H9 (cell line): ENCODE measurements at regions not wholly inside any gene's neighbourhood (a gene's known extent, or its start where the extent isn't known, plus 50 kb on each side); places are given as distances from the start of the nearest gene placed in this dataset.

Source experiments
- DNase-seq: peaks from one replicate; pipeline ENCODE4 v3.0.0-alpha.2; 2017
- H2AFZ ChIP-seq: one replicate; pipeline ENCODE4 v1.6.1; 2013; ENCODE audit warnings: mild to moderate bottlenecking, low read length, control low read depth, moderate library complexity
- H2AK5ac ChIP-seq: 2 replicates; pipeline ENCODE4 v1.6.1; 2013; ENCODE audit warnings: low read length, control low read depth, mixed read lengths; ENCODE audit not compliant: insufficient read length
- H2BK120ac ChIP-seq: one replicate; pipeline ENCODE4 v1.6.1; 2013; ENCODE audit warnings: low read depth, mild to moderate bottlenecking, low read length, control low read depth, inconsistent platforms; ENCODE audit not compliant: poor library complexity, severe bottlenecking
- H2BK12ac ChIP-seq: 2 replicates; pipeline ENCODE4 v1.6.1; 2013; ENCODE audit warnings: low read length, control low read depth, mixed read lengths, low read depth; ENCODE audit not compliant: insufficient read length
- H2BK15ac ChIP-seq: 2 replicates; pipeline ENCODE4 v1.6.1; 2013; ENCODE audit warnings: low read depth, low read length, control low read depth
- H2BK20ac ChIP-seq: one replicate; pipeline ENCODE4 v1.6.1; 2013; ENCODE audit warnings: low read depth, mild to moderate bottlenecking, low read length, control low read depth, inconsistent platforms; ENCODE audit not compliant: poor library complexity, severe bottlenecking
- H2BK5ac ChIP-seq: 2 replicates; pipeline ENCODE4 v1.6.1; 2013; ENCODE audit warnings: low read length, control low read depth, mixed read lengths; ENCODE audit not compliant: insufficient read length
- H3K14ac ChIP-seq: 2 replicates; pipeline ENCODE4 v1.6.1; 2013; ENCODE audit warnings: low read length, control low read depth; ENCODE audit not compliant: insufficient read depth
- H3K18ac ChIP-seq: 2 replicates; pipeline ENCODE4 v1.6.1; 2013; ENCODE audit warnings: low read depth, mild to moderate bottlenecking, mixed read lengths, low read length, control low read depth; ENCODE audit not compliant: insufficient read length
- H3K23ac ChIP-seq: 2 replicates; pipeline ENCODE4 v1.6.1; 2013; ENCODE audit warnings: low read length, control low read depth, mixed read lengths, low read depth; ENCODE audit not compliant: insufficient read length
- H3K23me2 ChIP-seq: 2 replicates; pipeline ENCODE4 v1.6.1; 2013; ENCODE audit warnings: low read depth, mild to moderate bottlenecking, mixed read lengths, low read length, control low read depth; ENCODE audit not compliant: insufficient read length, poor library complexity, severe bottlenecking
- H3K27ac ChIP-seq: 2 replicates; pipeline ENCODE4 v1.5.1; 2013; ENCODE audit warnings: low read length, control low read depth, mixed read lengths, low read depth; ENCODE audit not compliant: insufficient read length
- H3K27me3 ChIP-seq: 2 replicates; pipeline ENCODE4 v1.6.1; 2013; ENCODE audit warnings: low read length, control low read depth, inconsistent platforms; ENCODE audit not compliant: insufficient read depth
- H3K4ac ChIP-seq: 2 replicates; pipeline ENCODE4 v1.6.1; 2013; ENCODE audit warnings: low read depth, mild to moderate bottlenecking, control low read depth, inconsistent platforms, low read length, moderate library complexity
- H3K4me1 ChIP-seq: 2 replicates; pipeline ENCODE4 v1.6.1; 2013; ENCODE audit warnings: low read length, control low read depth, inconsistent platforms; ENCODE audit not compliant: insufficient read depth
- H3K4me2 ChIP-seq: 2 replicates; pipeline ENCODE4 v1.6.1; 2013; ENCODE audit warnings: low read length, control low read depth, mixed read lengths; ENCODE audit not compliant: insufficient read length, insufficient read depth
- H3K56ac ChIP-seq: 2 replicates; pipeline ENCODE4 v1.6.1; 2013; ENCODE audit warnings: low read depth, mild to moderate bottlenecking, mixed read lengths, low read length, control low read depth; ENCODE audit not compliant: insufficient read length
- H3K79me1 ChIP-seq: 2 replicates; pipeline ENCODE4 v1.6.1; 2013; ENCODE audit warnings: low read depth, mild to moderate bottlenecking, moderate library complexity, low read length, control low read depth, inconsistent platforms; ENCODE audit not compliant: insufficient read depth, poor library complexity, severe bottlenecking
- H3K79me2 ChIP-seq: 2 replicates; pipeline ENCODE4 v1.6.1; 2013; ENCODE audit warnings: low read length, control low read depth, inconsistent platforms; ENCODE audit not compliant: insufficient read depth
- H3K9ac ChIP-seq: 2 replicates; pipeline ENCODE4 v1.6.1; 2013; ENCODE audit warnings: low read length, control low read depth, mixed read lengths; ENCODE audit not compliant: insufficient read length; ENCODE audit errors: extremely low read depth
- H3K9me3 ChIP-seq: one replicate; pipeline ENCODE4 v1.6.1; 2013; ENCODE audit warnings: low read depth, low read length, inconsistent platforms; ENCODE audit not compliant: control insufficient read depth
- H3T11ph ChIP-seq: one replicate; pipeline ENCODE4 v1.6.1; 2013; ENCODE audit warnings: mild to moderate bottlenecking, low read length, control low read depth, inconsistent platforms
- H4K20me1 ChIP-seq: one replicate; pipeline ENCODE4 v1.6.1; 2013; ENCODE audit not compliant: control insufficient read depth, insufficient read length, insufficient read depth
- H4K5ac ChIP-seq: 2 replicates; pipeline ENCODE4 v1.6.1; 2013; ENCODE audit warnings: low read depth, mild to moderate bottlenecking, mixed read lengths, low read length, control low read depth; ENCODE audit not compliant: insufficient read length
- H4K8ac ChIP-seq: replicated peaks from 2 replicates; pipeline ENCODE4 v1.6.1; 2013; ENCODE audit warnings: low read length, control low read depth, mixed read lengths, low read depth; ENCODE audit not compliant: insufficient read length
- H4K91ac ChIP-seq: 2 replicates; pipeline ENCODE4 v1.6.1; 2013; ENCODE audit warnings: low read depth, mild to moderate bottlenecking, moderate library complexity, mixed read lengths, low read length, control low read depth; ENCODE audit not compliant: insufficient read length
- H3K27ac Mint-ChIP-seq, 3 experiments: 2 replicates in 2 of 3; 3 replicates in 1 of 3; pipeline ENCODE4 v1.8.0; 2020 to 2021; ENCODE audit warnings: mixed read lengths in 3 of 3, mild to moderate bottlenecking in 1 of 3, moderate library complexity in 1 of 3
- H3K27me3 Mint-ChIP-seq: 2 replicates; pipeline ENCODE4 v1.8.0; 2021; ENCODE audit warnings: low read depth, mild to moderate bottlenecking, moderate library complexity, mixed read lengths
- H3K36me3 Mint-ChIP-seq, 3 experiments: 2 replicates in 2 of 3; 3 replicates in 1 of 3; pipeline ENCODE4 v1.8.0; 2020 to 2021; ENCODE audit warnings: low read depth in 3 of 3, mixed read lengths in 3 of 3; ENCODE audit not compliant: insufficient read depth in 1 of 3
- H3K4me1 Mint-ChIP-seq, 2 experiments: 2 replicates each; pipeline ENCODE4 v1.8.0; 2020; ENCODE audit warnings: mixed read lengths in 2 of 2
- H3K4me3 Mint-ChIP-seq, 2 experiments: 2 replicates in 1 of 2; 3 replicates in 1 of 2; pipeline ENCODE4 v1.8.0; 2020 to 2021; ENCODE audit warnings: mild to moderate bottlenecking in 2 of 2, mixed read lengths in 2 of 2, moderate library complexity in 1 of 2
- H3K9me3 Mint-ChIP-seq, 2 experiments: 2 replicates in 1 of 2; 3 replicates in 1 of 2; pipeline ENCODE4 v1.8.0; 2020; ENCODE audit warnings: mild to moderate bottlenecking in 2 of 2, mixed read lengths in 2 of 2, moderate library complexity in 1 of 2
- WGBS: extraction: QIAGEN DNeasy Blood & Tissue Kit; methylation state at CpG from one replicate; pipeline ENCODE4 v1.1.7; 2013; ENCODE audit warnings: missing lambda C conversion rate, low lambda C conversion rate, mixed read lengths; ENCODE audit not compliant: insufficient read length; ENCODE audit errors: extremely low coverage; 5-methylcytosine and 5-hydroxymethylcytosine counted together
- TF ChIP-seq, protein P1 (sequence below): fragments of 200-600 bp; sonication (generic); conservative IDR thresholded peaks from 3 replicates; pipeline ENCODE4 v1.8.0; 2021; ENCODE audit warnings: antibody characterized with exemption, mild to moderate bottlenecking

DNA sequence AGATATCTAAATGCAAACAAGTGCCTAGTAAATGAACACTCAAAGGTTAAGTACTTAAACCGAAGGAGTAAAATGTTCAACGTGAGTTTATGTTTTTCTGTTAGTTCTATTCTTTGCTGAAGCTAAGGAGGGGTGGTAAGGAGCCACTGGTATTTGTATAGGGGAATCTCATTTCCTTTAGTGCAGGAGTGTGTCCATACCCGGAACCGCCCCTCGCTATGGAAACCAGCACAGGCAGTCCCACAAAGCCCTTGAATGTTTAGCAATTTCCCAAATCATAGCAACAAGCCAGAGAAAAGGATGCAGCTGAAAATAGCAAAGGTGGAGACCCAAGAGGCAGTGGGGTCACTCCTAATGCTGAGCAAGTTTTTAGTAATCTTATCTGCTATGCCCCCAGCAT lies 78.8 kb upstream of the STK32A start:
- Histone ChIP-seq H3K27me3 (no peaks in the 10 kb centered on the region), H3K79me2 (no peaks in the 10 kb centered on the region), H3K9me3 (no peaks in the 10 kb centered on the region), H2BK20ac (no peak overlapping the region), H3K14ac (no peak overlapping the region), H2BK5ac (no peak overlapping the region), H3K79me1 (no peaks in the 10 kb centered on the region), H2AK5ac (no peak overlapping the region), H3K9ac (no peak overlapping the region), H3K4me2 (no peak overlapping the region), H3K18ac (no peak overlapping the region), H2BK12ac (no peak overlapping the region), H2BK15ac (no peak overlapping the region), H3K4me1 (no peaks in the 10 kb centered on the region), H3K23me2 (no peaks in the 10 kb centered on the region), H2BK120ac (no peak overlapping the region), H3T11ph (no peak overlapping the region), H3K4ac (no peak overlapping the region), H3K23ac (no peak overlapping the region), H4K5ac (no peak overlapping the region), H4K8ac (no peak overlapping the region), H3K27ac (no peak overlapping the region), H2AFZ (no peak overlapping the region), H4K20me1 (no peaks in the 10 kb centered on the region), H3K56ac (no peak overlapping the region), H4K91ac (no peak overlapping the region)
- WGBS, result no CpG with 5 or more reads among the region's 5 CpGs
- Mint-ChIP-seq H3K36me3 (no peaks in the 10 kb centered on the region), H3K27ac (no peak overlapping the region), H3K4me1 (no peaks in the 10 kb centered on the region), H3K9me3 (no peaks in the 10 kb centered on the region; a peak in 1 of 5 replicates), H3K4me3 (no peak overlapping the region), H3K27me3 (peaks cover 2% of the 10 kb centered on the region)
- TF ChIP-seq, protein P1, sequence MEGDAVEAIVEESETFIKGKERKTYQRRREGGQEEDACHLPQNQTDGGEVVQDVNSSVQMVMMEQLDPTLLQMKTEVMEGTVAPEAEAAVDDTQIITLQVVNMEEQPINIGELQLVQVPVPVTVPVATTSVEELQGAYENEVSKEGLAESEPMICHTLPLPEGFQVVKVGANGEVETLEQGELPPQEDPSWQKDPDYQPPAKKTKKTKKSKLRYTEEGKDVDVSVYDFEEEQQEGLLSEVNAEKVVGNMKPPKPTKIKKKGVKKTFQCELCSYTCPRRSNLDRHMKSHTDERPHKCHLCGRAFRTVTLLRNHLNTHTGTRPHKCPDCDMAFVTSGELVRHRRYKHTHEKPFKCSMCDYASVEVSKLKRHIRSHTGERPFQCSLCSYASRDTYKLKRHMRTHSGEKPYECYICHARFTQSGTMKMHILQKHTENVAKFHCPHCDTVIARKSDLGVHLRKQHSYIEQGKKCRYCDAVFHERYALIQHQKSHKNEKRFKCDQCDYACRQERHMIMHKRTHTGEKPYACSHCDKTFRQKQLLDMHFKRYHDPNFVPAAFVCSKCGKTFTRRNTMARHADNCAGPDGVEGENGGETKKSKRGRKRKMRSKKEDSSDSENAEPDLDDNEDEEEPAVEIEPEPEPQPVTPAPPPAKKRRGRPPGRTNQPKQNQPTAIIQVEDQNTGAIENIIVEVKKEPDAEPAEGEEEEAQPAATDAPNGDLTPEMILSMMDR, result no peak
- no peak for DNase-seq
